KG1 (cell line): ENCODE measurements at regions not wholly inside any gene's neighbourhood (a gene's known extent, or its start where the extent isn't known, plus 50 kb on each side); places are given as distances from the start of the nearest gene placed in this dataset.

ENCODE experiments used
- DNase-seq: peaks from one replicate; lab custom pipeline; 2025; lab: John Stamatoyannopoulos, UW

- DNase-seq: no peak
These were observed 330.5 kb downstream of the BUD13 start for GRCh38 chr11:116442238-116442752.

GRCh38 chr11:116439361-116439677 lies 333.5 kb downstream of the BUD13 start:
- no peak for DNase-seq

- no peak for DNase-seq
These were observed 334.0 kb downstream of the BUD13 start for GRCh38 chr11:116438651-116439360.

GRCh38 chr11:116434986-116435385 lies 337.8 kb downstream of the BUD13 start:
- no peak for DNase-seq

- DNase-seq: no peak
These were observed 340.5 kb downstream of the BUD13 start for GRCh38 chr11:116432301-116432700.

- DNase-seq: no peak
These were observed 340.9 kb downstream of the BUD13 start for GRCh38 chr11:116431842-116432241.

GRCh38 chr11:116428638-116428975 lies 344.2 kb downstream of the BUD13 start:
- no peak for DNase-seq

GRCh38 chr11:116427903-116428637 lies 344.7 kb downstream of the BUD13 start:
- DNase-seq: no peak

- DNase-seq: no peak
These were observed 345.4 kb downstream of the BUD13 start for GRCh38 chr11:116427337-116427902.

- DNase-seq: no peak
These were observed 346.0 kb downstream of the BUD13 start for GRCh38 chr11:116426761-116427160.

GRCh38 chr11:116424615-116425261 lies 348.0 kb downstream of the BUD13 start:
- DNase-seq: no peak

GRCh38 chr11:116422956-116423600 lies 349.7 kb downstream of the BUD13 start:
- no peak for DNase-seq

GRCh38 chr11:116422556-116422955 lies 350.2 kb downstream of the BUD13 start:
- no peak for DNase-seq

- no peak for DNase-seq
These were observed 351.1 kb downstream of the BUD13 start for GRCh38 chr11:116421529-116422185.

- no peak for DNase-seq
These were observed 351.8 kb downstream of the BUD13 start for GRCh38 chr11:116420770-116421528.

GRCh38 chr11:116420030-116420429 lies 352.8 kb downstream of the BUD13 start:
- no peak for DNase-seq

- DNase-seq: no peak
These were observed 354.3 kb downstream of the BUD13 start for GRCh38 chr11:116418388-116419041.

- DNase-seq: no peak
These were observed 355.9 kb downstream of the BUD13 start for GRCh38 chr11:116416852-116417251.

- no peak for DNase-seq
These were observed 357.7 kb downstream of the BUD13 start for GRCh38 chr11:116415095-116415494.

- DNase-seq: no peak
These were observed 358.4 kb downstream of the BUD13 start for GRCh38 chr11:116414357-116414880.
